ENCODE measurements at regions not wholly inside any gene's neighbourhood (a gene's known extent, or its start where the extent isn't known, plus 50 kb on each side); places are given as distances from the start of the nearest gene placed in this dataset.

DNA sequence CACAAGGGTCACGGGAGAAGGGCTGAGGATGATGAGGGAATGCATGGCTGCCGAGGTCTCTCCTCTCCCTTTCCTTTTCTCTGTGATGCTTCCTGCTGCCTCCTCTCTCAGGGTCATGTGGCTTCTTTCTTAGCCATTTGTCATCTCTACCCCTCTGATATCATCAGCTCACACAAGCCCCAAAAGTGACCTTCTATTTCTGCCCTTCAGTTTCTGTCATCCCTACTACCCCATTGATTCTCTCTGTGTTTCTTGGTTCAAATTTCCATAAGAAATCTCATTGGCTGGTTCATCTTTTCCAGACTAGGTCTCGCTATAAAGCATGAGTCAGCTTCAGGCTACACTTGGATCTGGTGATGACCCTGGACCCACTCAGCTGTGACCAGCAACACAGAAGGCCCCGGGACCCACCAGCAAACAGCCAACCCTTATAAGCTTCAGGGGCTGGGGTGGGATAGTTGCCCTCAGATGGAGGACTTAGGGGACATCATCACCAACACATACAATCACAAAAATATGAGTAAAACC is 284.3 kb downstream of the SKAP2 start:
- intact Hi-C loops (cut with DNase I, micrococcal nuclease): no loop called here
- Histone ChIP-seq H3K36me3 (ENCODE audit: low read depth) (no peaks in the 10 kb centered on the region), H3K4me1 (ENCODE audit: low read depth) (no peaks in the 10 kb centered on the region), H3K4me3 (no peak overlapping the region), H3K9me3 (no peaks in the 10 kb centered on the region)
- DNase-seq: no peak
- TF ChIP-seq, protein P1, sequence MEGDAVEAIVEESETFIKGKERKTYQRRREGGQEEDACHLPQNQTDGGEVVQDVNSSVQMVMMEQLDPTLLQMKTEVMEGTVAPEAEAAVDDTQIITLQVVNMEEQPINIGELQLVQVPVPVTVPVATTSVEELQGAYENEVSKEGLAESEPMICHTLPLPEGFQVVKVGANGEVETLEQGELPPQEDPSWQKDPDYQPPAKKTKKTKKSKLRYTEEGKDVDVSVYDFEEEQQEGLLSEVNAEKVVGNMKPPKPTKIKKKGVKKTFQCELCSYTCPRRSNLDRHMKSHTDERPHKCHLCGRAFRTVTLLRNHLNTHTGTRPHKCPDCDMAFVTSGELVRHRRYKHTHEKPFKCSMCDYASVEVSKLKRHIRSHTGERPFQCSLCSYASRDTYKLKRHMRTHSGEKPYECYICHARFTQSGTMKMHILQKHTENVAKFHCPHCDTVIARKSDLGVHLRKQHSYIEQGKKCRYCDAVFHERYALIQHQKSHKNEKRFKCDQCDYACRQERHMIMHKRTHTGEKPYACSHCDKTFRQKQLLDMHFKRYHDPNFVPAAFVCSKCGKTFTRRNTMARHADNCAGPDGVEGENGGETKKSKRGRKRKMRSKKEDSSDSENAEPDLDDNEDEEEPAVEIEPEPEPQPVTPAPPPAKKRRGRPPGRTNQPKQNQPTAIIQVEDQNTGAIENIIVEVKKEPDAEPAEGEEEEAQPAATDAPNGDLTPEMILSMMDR (IDR thresholded peaks at IDR 0.05): no peak
- no peak for ATAC-seq

DNA sequence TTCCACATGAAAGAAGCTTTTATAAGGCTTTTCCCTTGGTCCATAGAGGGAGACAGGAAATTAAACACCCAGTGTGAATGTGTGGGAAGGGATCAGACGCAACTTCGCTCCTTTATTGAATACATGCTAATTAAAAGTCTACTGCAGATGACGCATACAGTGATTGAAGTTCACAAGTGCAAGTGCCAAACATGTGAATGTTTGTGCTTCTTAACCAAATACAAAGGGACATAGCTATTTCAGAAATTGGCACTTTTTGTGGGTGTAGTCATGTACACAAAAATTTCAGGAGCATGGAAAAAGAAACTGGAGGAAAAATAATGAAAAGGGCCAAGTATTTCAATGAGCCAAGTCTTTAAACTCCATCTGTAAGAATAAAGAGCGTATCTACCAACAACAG is 283.7 kb downstream of the SKAP2 start:
- Histone ChIP-seq H3K9me3 (no peaks in the 10 kb centered on the region), H3K4me1 (ENCODE audit: low read depth) (no peaks in the 10 kb centered on the region), H3K36me3 (ENCODE audit: low read depth) (no peaks in the 10 kb centered on the region), H3K4me3 (no peak overlapping the region)
- intact Hi-C loops (cut with DNase I, micrococcal nuclease): no loop called here
- DNase-seq (no peak), ATAC-seq (no peak)
- TF ChIP-seq, protein P1 (IDR thresholded peaks at IDR 0.05): no peak

DNA sequence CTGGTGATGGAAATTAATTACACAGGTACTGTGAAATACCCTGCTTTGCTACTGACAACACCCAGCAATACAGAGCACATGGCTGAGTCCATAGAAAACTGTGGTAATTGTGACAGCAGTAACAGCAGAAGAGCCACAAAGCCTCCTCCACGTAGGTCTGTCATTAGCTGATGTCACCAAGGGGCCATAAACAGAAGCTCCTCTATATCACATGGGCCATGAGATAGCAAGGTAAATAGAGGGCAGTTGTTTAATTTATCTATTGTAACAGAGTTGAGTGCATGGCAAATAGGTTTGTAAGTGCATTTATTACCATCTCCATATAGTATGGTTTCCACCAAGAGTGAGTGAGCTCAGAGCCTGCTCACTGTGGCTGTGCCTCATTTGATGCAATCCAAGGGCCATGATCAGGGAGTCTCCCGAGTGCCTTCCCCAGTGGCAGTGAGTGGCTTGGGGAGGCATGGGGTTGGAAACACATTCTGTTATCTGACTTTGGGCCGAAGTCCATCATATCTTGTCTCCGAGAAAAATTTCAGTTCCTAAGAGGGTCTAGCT is 281.2 kb downstream of the SKAP2 start:
- intact Hi-C loops (cut with DNase I, micrococcal nuclease): no loop called here
- TF ChIP-seq, protein P1 (IDR thresholded peaks at IDR 0.05): no peak
- no peak overlapping the region for H3K4me3 ChIP-seq
- ATAC-seq: peak; percentile 46
- H3K36me3 ChIP-seq (ENCODE audit: low read depth): no peaks in the 10 kb centered on the region
- H3K9me3 ChIP-seq: no peaks in the 10 kb centered on the region
- H3K4me1 ChIP-seq (ENCODE audit: low read depth): no peaks in the 10 kb centered on the region
- no peak for DNase-seq

DNA sequence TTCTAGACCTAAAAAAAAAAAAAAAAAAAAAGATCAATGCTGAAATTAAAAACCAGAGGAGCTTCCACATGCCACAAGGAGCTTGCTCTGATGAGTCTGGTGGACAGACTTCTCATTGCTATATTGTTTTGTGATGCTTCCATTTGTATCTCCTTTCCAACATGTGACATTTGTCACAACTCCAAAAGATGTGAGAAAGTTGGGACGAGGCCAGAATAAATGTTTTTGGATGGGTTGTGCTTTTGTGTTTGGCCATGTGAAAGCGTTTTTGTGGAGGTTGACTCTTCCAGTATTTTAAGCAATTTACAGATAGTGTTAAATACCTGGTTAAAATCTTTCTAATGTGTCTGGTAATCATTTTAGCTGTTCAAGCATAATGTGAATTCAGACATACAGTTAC is 280.1 kb downstream of the SKAP2 start:
- Histone ChIP-seq H3K9me3 (no peaks in the 10 kb centered on the region), H3K4me1 (ENCODE audit: low read depth) (no peaks in the 10 kb centered on the region), H3K4me3 (no peak overlapping the region), H3K36me3 (ENCODE audit: low read depth) (no peaks in the 10 kb centered on the region)
- TF ChIP-seq, protein P1 (IDR thresholded peaks at IDR 0.05): no peak
- DNase-seq (no peak), ATAC-seq (no peak)
- intact Hi-C loops (cut with DNase I, micrococcal nuclease): no loop called here

- Histone ChIP-seq H3K36me3 (ENCODE audit: low read depth) (no peaks in the 10 kb centered on the region), H3K9me3 (no peaks in the 10 kb centered on the region), H3K4me1 (ENCODE audit: low read depth) (no peaks in the 10 kb centered on the region), H3K4me3 (no peak overlapping the region)
- DNase-seq (no peak), ATAC-seq (no peak)
- intact Hi-C loops (cut with DNase I, micrococcal nuclease): no loop called here
- TF ChIP-seq, protein P1 (IDR thresholded peaks at IDR 0.05): no peak
Observed at GRCh38 chr7:26584987-26585665, 279.3 kb downstream of the SKAP2 start.
